SK-N-MC (cell line): ENCODE measurements at regions not wholly inside any gene's neighbourhood (a gene's known extent, or its start where the extent isn't known, plus 50 kb on each side); places are given as distances from the start of the nearest gene placed in this dataset.

ENCODE experiments used
- EZH2 ChIP-seq: fragments of 200-600 bp; sonication (generic); IDR thresholded peaks from one replicate; pipeline ENCODE4 v1.6.1; 2017; ENCODE audit warnings: antibody characterized with exemption
- POLR2AphosphoS5 ChIP-seq: IDR thresholded peaks from 2 replicates; pipeline ENCODE4 v1.6.1; 2012; ENCODE audit warnings: mild to moderate bottlenecking, low read depth, low read length, borderline replicate concordance

DNA sequence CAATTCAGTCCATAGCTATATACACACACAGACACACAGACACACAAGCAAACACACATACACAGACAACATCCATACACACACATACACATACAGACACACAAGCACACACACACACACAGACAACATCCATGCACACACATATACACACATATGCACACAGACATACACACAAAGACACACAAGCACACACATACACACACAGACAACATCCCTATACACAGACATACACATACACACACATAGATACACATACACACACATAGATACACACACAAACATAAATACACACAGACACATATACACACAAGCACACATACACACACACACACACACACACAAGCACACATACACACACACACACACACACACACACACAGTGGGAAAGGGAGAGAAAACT is 254.8 kb downstream of the VRK1 start:
- no peak for TF ChIP-seq POLR2AphosphoS5
- no peak for TF ChIP-seq EZH2
